WTC11 (cell line): ENCODE measurements at regions not wholly inside any gene's neighbourhood (a gene's known extent, or its start where the extent isn't known, plus 50 kb on each side); places are given as distances from the start of the nearest gene placed in this dataset.

Source experiments
- ATAC-seq: fragments of 200-7000 bp; cut with Tn5 transposase; 2 replicates; pipeline ENCODE4 v1.10.0; 2021; ENCODE audit warnings: mild to moderate bottlenecking, moderate library complexity
- CTCF ChIA-PET: fragments of 300-600 bp; sonication (Branson Sonifier 250); formaldehyde crosslinking; loops from one replicate; lab custom pipeline; 2021; ENCODE audit warnings: antibody characterized with exemption; lab: Charles Lee
- POLR2A ChIA-PET: fragments of 350-600 bp; sonication (Branson Sonifier 250); formaldehyde crosslinking; loops from one replicate; lab custom pipeline; 2021; ENCODE audit warnings: antibody characterized with exemption; lab: Charles Lee
- DNase-seq: peaks from one replicate; pipeline ENCODE4 v3.0.0; 2021; ENCODE audit warnings: low spot score
- H3K27ac Mint-ChIP-seq: 2 replicates; pipeline ENCODE4 v1.8.0; 2021; ENCODE audit warnings: mixed read lengths
- H3K27me3 Mint-ChIP-seq: 2 replicates; pipeline ENCODE4 v1.8.0; 2021; ENCODE audit warnings: low read depth, mild to moderate bottlenecking, moderate library complexity, mixed read lengths
- H3K36me3 Mint-ChIP-seq: 2 replicates; pipeline ENCODE4 v1.8.0; 2021; ENCODE audit warnings: mixed read lengths
- H3K4me1 Mint-ChIP-seq: 2 replicates; pipeline ENCODE4 v1.8.0; 2022; ENCODE audit warnings: mixed read lengths
- H3K4me3 Mint-ChIP-seq: 2 replicates; pipeline ENCODE4 v1.8.0; 2021; ENCODE audit warnings: mild to moderate bottlenecking, moderate library complexity, mixed read lengths
- H3K9me3 Mint-ChIP-seq: 2 replicates; pipeline ENCODE4 v1.8.0; 2021; ENCODE audit warnings: mixed read lengths
- AR ChIP-seq: fragments of 250-450 bp; sonication (Bioruptor Pico); IDR thresholded peaks from 2 replicates; pipeline ENCODE4 v1.9.0; 2021; ENCODE audit warnings: mild to moderate bottlenecking
- ATF1 ChIP-seq: sonication (generic); formaldehyde crosslinking; IDR thresholded peaks from 2 replicates; pipeline ENCODE4 v1.8.1; 2023; ENCODE audit warnings: mild to moderate bottlenecking, moderate library complexity, missing genetic modification reagents
- CBFB ChIP-seq: sonication (generic); formaldehyde crosslinking; IDR thresholded peaks from 2 replicates; pipeline ENCODE4 v1.8.1; 2022; ENCODE audit warnings: mild to moderate bottlenecking, low read depth, missing genetic modification reagents
- EMX1 ChIP-seq: fragments of 250-450 bp; sonication (Bioruptor Pico); IDR thresholded peaks from 2 replicates; pipeline ENCODE4 v1.8.0; 2021; ENCODE audit warnings: mild to moderate bottlenecking
- HMGA2 ChIP-seq: fragments of 250-450 bp; sonication (Bioruptor Pico); IDR thresholded peaks from 2 replicates; pipeline ENCODE4 v1.4.0; 2021; ENCODE audit warnings: mild to moderate bottlenecking, moderate library complexity
- MXD4 ChIP-seq: fragments of 250-450 bp; sonication (Bioruptor Pico); IDR thresholded peaks from 2 replicates; pipeline ENCODE4 v1.8.0; 2021; ENCODE audit warnings: mild to moderate bottlenecking, moderate library complexity, borderline replicate concordance
- NFYB ChIP-seq: sonication (generic); formaldehyde crosslinking; conservative IDR thresholded peaks from 2 replicates; pipeline ENCODE4 v1.8.0; 2022; ENCODE audit warnings: low read depth, missing genetic modification reagents
- OVOL2 ChIP-seq: fragments of 250-450 bp; sonication (Bioruptor Pico); IDR thresholded peaks from 2 replicates; pipeline ENCODE4 v1.9.0; 2021; ENCODE audit warnings: mild to moderate bottlenecking, borderline replicate concordance
- PRRX2 ChIP-seq: fragments of 250-450 bp; sonication (Bioruptor Pico); IDR thresholded peaks from 2 replicates; pipeline ENCODE4 v1.8.0; 2021; ENCODE audit warnings: mild to moderate bottlenecking
- RORB ChIP-seq: fragments of 250-450 bp; sonication (Bioruptor Pico); IDR thresholded peaks from 2 replicates; pipeline ENCODE4 v1.9.0; 2021; ENCODE audit warnings: mild to moderate bottlenecking
- ZNF416 ChIP-seq: fragments of 250-450 bp; sonication (Bioruptor Pico); IDR thresholded peaks from 2 replicates; pipeline ENCODE4 v1.9.0; 2021; ENCODE audit warnings: mild to moderate bottlenecking, inconsistent platforms
- ZNF423 ChIP-seq: fragments of 250-450 bp; sonication (Bioruptor Pico); IDR thresholded peaks from 2 replicates; pipeline ENCODE4 v2.1.2; 2022; ENCODE audit warnings: mild to moderate bottlenecking, moderate library complexity
- TF ChIP-seq, protein P1 (sequence below): sonication (generic); formaldehyde crosslinking; conservative IDR thresholded peaks from 2 replicates; pipeline ENCODE4 v1.8.1; 2023; ENCODE audit warnings: mild to moderate bottlenecking, low read depth, missing genetic modification reagents, moderate library complexity
- TF ChIP-seq, protein P2 (sequence below): sonication (generic); formaldehyde crosslinking; IDR thresholded peaks from 2 replicates; pipeline ENCODE4 v1.8.1; 2022; ENCODE audit warnings: mild to moderate bottlenecking, missing genetic modification reagents, moderate library complexity, borderline replicate concordance
- TF ChIP-seq, protein P3 (sequence below): fragments of 250-450 bp; sonication (Bioruptor Pico); IDR thresholded peaks from 2 replicates; pipeline ENCODE4 v1.9.0; 2021; ENCODE audit warnings: mild to moderate bottlenecking, borderline replicate concordance

DNA sequence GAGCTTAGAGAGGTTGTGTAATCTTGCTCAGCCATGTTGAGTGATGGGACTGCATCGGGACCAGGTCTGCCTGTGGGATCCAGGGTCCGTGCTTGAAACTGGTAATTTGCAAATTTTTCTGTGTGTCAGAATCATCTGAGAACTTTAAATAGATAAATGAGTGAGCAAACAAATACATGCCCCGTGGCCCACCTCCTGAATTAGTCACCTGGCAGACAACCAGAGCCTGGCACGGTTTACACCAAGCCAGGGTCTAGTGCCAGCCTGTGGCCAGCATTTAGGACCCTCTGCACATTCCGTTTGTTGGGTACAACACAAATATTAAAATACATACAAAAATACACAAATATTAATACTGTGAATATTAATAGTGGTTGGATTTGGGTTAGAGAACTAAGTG lies 90.6 kb upstream of the STOX2 start:
- H3K36me3 Mint-ChIP-seq: peaks cover 9% of the 10 kb centered on the region
- H3K27ac Mint-ChIP-seq: no peak overlapping the region
- peaks cover 3% of the 10 kb centered on the region; the same call in 1 of the 2 replicates for H3K27me3 Mint-ChIP-seq
- POLR2A ChIA-PET: no interaction called here
- no peaks in the 10 kb centered on the region for H3K4me1 Mint-ChIP-seq
- H3K4me3 Mint-ChIP-seq: no peak overlapping the region
- peaks cover 29% of the 10 kb centered on the region for H3K9me3 Mint-ChIP-seq
- TF ChIP-seq HMGA2 (CRISPR knock-in tag) (no peak), RORB (CRISPR knock-in tag) (no peak), AR (CRISPR knock-in tag) (no peak), EMX1 (CRISPR knock-in tag) (no peak), PRRX2 (CRISPR knock-in tag) (no peak), ATF1 (CRISPR knock-in tag) (no peak), ZNF416 (CRISPR knock-in tag) (no peak)
- TF ChIP-seq, protein P1, sequence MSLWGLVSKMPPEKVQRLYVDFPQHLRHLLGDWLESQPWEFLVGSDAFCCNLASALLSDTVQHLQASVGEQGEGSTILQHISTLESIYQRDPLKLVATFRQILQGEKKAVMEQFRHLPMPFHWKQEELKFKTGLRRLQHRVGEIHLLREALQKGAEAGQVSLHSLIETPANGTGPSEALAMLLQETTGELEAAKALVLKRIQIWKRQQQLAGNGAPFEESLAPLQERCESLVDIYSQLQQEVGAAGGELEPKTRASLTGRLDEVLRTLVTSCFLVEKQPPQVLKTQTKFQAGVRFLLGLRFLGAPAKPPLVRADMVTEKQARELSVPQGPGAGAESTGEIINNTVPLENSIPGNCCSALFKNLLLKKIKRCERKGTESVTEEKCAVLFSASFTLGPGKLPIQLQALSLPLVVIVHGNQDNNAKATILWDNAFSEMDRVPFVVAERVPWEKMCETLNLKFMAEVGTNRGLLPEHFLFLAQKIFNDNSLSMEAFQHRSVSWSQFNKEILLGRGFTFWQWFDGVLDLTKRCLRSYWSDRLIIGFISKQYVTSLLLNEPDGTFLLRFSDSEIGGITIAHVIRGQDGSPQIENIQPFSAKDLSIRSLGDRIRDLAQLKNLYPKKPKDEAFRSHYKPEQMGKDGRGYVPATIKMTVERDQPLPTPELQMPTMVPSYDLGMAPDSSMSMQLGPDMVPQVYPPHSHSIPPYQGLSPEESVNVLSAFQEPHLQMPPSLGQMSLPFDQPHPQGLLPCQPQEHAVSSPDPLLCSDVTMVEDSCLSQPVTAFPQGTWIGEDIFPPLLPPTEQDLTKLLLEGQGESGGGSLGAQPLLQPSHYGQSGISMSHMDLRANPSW: no peak
- TF ChIP-seq, all 79 proteins: peak for 0
- CTCF ChIA-PET: no interaction called here
- DNase-seq (no peak), ATAC-seq (no peak)

DNA sequence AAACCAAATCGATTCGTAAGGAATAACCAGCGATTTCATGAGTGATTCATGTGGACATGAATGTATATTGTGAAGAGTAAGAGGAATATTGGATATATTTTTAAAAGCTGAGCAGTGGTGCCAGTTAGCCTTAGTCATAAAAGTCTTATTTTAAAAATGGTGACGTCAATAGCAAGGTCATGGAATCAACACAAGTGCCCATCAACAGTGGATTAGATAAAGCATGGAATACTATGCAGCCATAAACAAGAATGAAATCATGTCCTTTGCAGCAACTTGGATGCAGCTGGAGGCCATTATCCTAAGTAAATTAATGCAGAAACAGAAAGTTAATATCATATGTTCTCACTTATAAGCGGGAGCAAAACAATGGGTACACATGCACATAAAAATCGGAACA lies 89.0 kb upstream of the STOX2 start:
- CTCF ChIA-PET: no interaction called here
- H3K27me3 Mint-ChIP-seq: peaks cover 3% of the 10 kb centered on the region; the same call in 1 of the 2 replicates
- TF ChIP-seq OVOL2 (CRISPR knock-in tag) (no peak), ATF1 (CRISPR knock-in tag) (no peak), ZNF423 (CRISPR knock-in tag) (no peak)
- TF ChIP-seq, all 79 proteins: peak for 0
- H3K36me3 Mint-ChIP-seq: peaks cover 12% of the 10 kb centered on the region
- ATAC-seq (no peak), DNase-seq (no peak)
- H3K4me1 Mint-ChIP-seq: no peaks in the 10 kb centered on the region
- no peak overlapping the region for H3K4me3 Mint-ChIP-seq
- no peak overlapping the region for H3K27ac Mint-ChIP-seq
- H3K9me3 Mint-ChIP-seq: peaks cover 29% of the 10 kb centered on the region
- POLR2A ChIA-PET: no interaction called here

DNA sequence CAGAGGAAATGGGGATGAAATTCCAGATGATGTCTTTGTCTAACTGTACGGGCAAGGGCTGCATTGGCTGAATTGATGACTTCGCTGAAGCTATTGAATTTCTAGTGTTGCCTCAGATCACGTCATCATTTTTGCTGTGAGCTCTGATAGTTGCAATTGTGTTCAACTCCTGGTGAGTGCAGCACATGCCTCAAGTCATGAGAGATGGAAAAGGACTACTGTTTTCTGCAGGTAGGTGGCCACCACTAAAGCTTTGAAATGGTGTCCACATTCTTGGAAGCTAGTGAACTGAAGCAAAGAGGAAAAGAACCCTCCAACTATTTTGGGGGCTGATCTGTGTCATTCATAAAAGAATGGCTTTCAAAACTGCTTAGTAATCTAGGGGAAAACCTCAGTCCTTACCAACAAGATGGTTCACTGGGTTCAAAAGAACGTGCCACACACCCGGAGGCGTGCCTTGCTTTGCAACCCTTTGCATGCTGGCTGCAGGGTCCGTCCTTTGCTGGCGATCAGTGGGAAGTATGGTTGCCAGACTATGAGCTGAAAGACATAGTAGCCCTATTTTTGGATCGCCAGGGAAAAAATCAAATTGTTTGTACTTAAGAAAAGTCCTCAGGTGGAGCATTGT lies 88.1 kb upstream of the STOX2 start:
- H3K4me1 Mint-ChIP-seq: no peaks in the 10 kb centered on the region
- ChIA-PET CTCF (no interaction called here), POLR2A (no interaction called here)
- peaks cover 12% of the 10 kb centered on the region for H3K36me3 Mint-ChIP-seq
- no peak for ATAC-seq
- no peak overlapping the region for H3K27ac Mint-ChIP-seq
- no peak for DNase-seq
- no peak overlapping the region for H3K4me3 Mint-ChIP-seq
- H3K9me3 Mint-ChIP-seq: peaks cover 29% of the 10 kb centered on the region
- H3K27me3 Mint-ChIP-seq: peaks cover 3% of the 10 kb centered on the region; the same call in 1 of the 2 replicates
- TF ChIP-seq, protein P2, sequence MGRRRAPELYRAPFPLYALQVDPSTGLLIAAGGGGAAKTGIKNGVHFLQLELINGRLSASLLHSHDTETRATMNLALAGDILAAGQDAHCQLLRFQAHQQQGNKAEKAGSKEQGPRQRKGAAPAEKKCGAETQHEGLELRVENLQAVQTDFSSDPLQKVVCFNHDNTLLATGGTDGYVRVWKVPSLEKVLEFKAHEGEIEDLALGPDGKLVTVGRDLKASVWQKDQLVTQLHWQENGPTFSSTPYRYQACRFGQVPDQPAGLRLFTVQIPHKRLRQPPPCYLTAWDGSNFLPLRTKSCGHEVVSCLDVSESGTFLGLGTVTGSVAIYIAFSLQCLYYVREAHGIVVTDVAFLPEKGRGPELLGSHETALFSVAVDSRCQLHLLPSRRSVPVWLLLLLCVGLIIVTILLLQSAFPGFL (CRISPR knock-in tag): no peak
- TF ChIP-seq HMGA2 (CRISPR knock-in tag): no peak
- no peak for TF ChIP-seq CBFB (CRISPR knock-in tag)
- TF ChIP-seq, protein P3, sequence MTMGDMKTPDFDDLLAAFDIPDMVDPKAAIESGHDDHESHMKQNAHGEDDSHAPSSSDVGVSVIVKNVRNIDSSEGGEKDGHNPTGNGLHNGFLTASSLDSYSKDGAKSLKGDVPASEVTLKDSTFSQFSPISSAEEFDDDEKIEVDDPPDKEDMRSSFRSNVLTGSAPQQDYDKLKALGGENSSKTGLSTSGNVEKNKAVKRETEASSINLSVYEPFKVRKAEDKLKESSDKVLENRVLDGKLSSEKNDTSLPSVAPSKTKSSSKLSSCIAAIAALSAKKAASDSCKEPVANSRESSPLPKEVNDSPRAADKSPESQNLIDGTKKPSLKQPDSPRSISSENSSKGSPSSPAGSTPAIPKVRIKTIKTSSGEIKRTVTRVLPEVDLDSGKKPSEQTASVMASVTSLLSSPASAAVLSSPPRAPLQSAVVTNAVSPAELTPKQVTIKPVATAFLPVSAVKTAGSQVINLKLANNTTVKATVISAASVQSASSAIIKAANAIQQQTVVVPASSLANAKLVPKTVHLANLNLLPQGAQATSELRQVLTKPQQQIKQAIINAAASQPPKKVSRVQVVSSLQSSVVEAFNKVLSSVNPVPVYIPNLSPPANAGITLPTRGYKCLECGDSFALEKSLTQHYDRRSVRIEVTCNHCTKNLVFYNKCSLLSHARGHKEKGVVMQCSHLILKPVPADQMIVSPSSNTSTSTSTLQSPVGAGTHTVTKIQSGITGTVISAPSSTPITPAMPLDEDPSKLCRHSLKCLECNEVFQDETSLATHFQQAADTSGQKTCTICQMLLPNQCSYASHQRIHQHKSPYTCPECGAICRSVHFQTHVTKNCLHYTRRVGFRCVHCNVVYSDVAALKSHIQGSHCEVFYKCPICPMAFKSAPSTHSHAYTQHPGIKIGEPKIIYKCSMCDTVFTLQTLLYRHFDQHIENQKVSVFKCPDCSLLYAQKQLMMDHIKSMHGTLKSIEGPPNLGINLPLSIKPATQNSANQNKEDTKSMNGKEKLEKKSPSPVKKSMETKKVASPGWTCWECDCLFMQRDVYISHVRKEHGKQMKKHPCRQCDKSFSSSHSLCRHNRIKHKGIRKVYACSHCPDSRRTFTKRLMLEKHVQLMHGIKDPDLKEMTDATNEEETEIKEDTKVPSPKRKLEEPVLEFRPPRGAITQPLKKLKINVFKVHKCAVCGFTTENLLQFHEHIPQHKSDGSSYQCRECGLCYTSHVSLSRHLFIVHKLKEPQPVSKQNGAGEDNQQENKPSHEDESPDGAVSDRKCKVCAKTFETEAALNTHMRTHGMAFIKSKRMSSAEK (CRISPR knock-in tag): no peak
- TF ChIP-seq MXD4 (CRISPR knock-in tag): no peak
- TF ChIP-seq, protein P1: no peak
- no peak for TF ChIP-seq NFYB (CRISPR knock-in tag)
